ENCODE measurements at regions not wholly inside any gene's neighbourhood (a gene's known extent, or its start where the extent isn't known, plus 50 kb on each side); places are given as distances from the start of the nearest gene placed in this dataset.

DNA sequence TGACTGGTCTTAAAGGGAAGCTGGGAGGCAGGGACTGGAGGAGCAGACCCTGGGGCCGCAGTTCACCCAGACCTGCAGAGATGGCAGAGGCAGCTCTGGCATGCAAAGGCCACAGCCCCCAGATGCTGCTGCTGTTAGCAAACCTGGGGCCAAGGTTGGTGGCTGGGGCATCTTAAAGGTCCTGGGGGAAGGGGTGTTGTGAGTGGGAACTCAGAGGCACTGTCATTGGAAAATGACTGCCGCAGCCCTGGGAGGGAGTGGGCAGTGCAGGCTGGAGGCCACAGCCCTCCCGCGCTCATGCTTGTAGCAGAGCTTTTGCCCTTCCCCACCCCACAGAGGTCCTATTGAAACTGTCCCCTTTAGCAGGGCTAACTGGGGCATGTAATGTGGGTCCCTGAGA is 111.8 kb downstream of the CTTN start:
- no peaks in the 10 kb centered on the region for H4K20me1 ChIP-seq (ENCODE audit: insufficient read depth)
- no TSS peak for BruUV-seq (replicated peaks)
- no peaks in the 10 kb centered on the region for H3K9me2 ChIP-seq (ENCODE audit: insufficient read depth)
- H3K36me3 ChIP-seq (ENCODE audit: control insufficient read depth in 1 of 2, insufficient read depth in 2 of 2, low read length in 2 of 2), result no peaks in the 10 kb centered on the region
- H3K27me3 ChIP-seq (ENCODE audit: insufficient read depth, low read length), result no peaks in the 10 kb centered on the region
- ChIA-PET CTCF (no interaction called here), RAD21 (ENCODE audit: low non-redundant PET in 1 of 2, low total read pairs in 2 of 2, uncharacterized antibody in 2 of 2, unreplicated experiment in 2 of 2) (no interaction called here), POLR2A (no interaction called here)
- no peak overlapping the region for H3K27ac ChIP-seq (ENCODE audit: low read depth, low read length)
- no peaks in the 10 kb centered on the region; a peak in 1 of 4 replicates for H3K4me1 ChIP-seq (ENCODE audit: control insufficient read depth in 1 of 2, insufficient read depth in 2 of 2, low read length in 2 of 2)
- no peak overlapping the region for H3K4me3 ChIP-seq (replicated peaks in 1 of 2; ENCODE audit: low read depth in 1 of 2, low read length in 2 of 2)
- intact Hi-C loops (cut with micrococcal nuclease), result no loop called here
- H3K79me2 ChIP-seq (ENCODE audit: insufficient read depth, low read length), result no peaks in the 10 kb centered on the region
- TF ChIP-seq JUND (IDR thresholded peaks at IDR 0.05) (no peak), POLR2A (IDR thresholded peaks at IDR 0.05; ENCODE audit: borderline replicate concordance, extremely low read depth, insufficient read depth, insufficient read length) (no peak), ZNF274 (IDR thresholded peaks at IDR 0.05; ENCODE audit: low read depth, low read length) (no peak), EZH2 (IDR thresholded peaks at IDR 0.05) (no peak), EZH2phosphoT487 (IDR thresholded peaks at IDR 0.05; ENCODE audit: borderline replicate concordance) (no peak), POLR2AphosphoS5 (IDR thresholded peaks at IDR 0.05; ENCODE audit: low read depth, low read length) (no peak), TCF7L2 (IDR thresholded peaks at IDR 0.05; ENCODE audit: borderline replicate concordance, extremely low read depth, insufficient read depth, insufficient read length) (no peak)
- no peak for ATAC-seq
- H3K9me3 ChIP-seq (ENCODE audit: control insufficient read depth in 1 of 2, insufficient read depth in 1 of 2, low read depth in 1 of 2, low read length in 2 of 2), result peaks cover 10 to 14% of the 10 kb centered on the region in 2 experiments; a peak in 3 of 4 replicates
- no peak overlapping the region for H3K4me2 ChIP-seq (ENCODE audit: low read length)
- no peak overlapping the region for H3K9ac ChIP-seq (ENCODE audit: low read length)
- no peak for DNase-seq (ENCODE audit: low read depth, low spot score)
- H2AFZ ChIP-seq (ENCODE audit: low read depth, low read length, poor library complexity, severe bottlenecking), result no peak overlapping the region

- intact Hi-C loops (cut with micrococcal nuclease), result no loop called here
- Histone ChIP-seq H3K4me3 (replicated peaks in 1 of 2; ENCODE audit: low read depth in 1 of 2, low read length in 2 of 2) (no peak overlapping the region), H2AFZ (ENCODE audit: low read depth, low read length, poor library complexity, severe bottlenecking) (no peak overlapping the region), H3K36me3 (ENCODE audit: control insufficient read depth in 1 of 2, insufficient read depth in 2 of 2, low read length in 2 of 2) (no peaks in the 10 kb centered on the region), H3K4me1 (ENCODE audit: control insufficient read depth in 1 of 2, insufficient read depth in 2 of 2, low read length in 2 of 2) (no peaks in the 10 kb centered on the region; a peak in 1 of 4 replicates), H3K9me2 (ENCODE audit: insufficient read depth) (no peaks in the 10 kb centered on the region), H3K79me2 (ENCODE audit: insufficient read depth, low read length) (no peaks in the 10 kb centered on the region), H3K27me3 (ENCODE audit: insufficient read depth, low read length) (no peaks in the 10 kb centered on the region), H4K20me1 (ENCODE audit: insufficient read depth) (no peaks in the 10 kb centered on the region), H3K9ac (ENCODE audit: low read length) (no peak overlapping the region), H3K27ac (ENCODE audit: low read depth, low read length) (no peak overlapping the region), H3K9me3 (ENCODE audit: control insufficient read depth in 1 of 2, insufficient read depth in 1 of 2, low read depth in 1 of 2, low read length in 2 of 2) (peaks cover 10 to 14% of the 10 kb centered on the region in 2 experiments; a peak in 3 of 4 replicates), H3K4me2 (ENCODE audit: low read length) (no peak overlapping the region)
- TF ChIP-seq ZNF274 (IDR thresholded peaks at IDR 0.05; ENCODE audit: low read depth, low read length) (no peak), POLR2A (IDR thresholded peaks at IDR 0.05; ENCODE audit: borderline replicate concordance, extremely low read depth, insufficient read depth, insufficient read length) (no peak), ELF1 (IDR thresholded peaks at IDR 0.05; ENCODE audit: borderline replicate concordance, low read depth) (no peak), YY1 (IDR thresholded peaks at IDR 0.05; ENCODE audit: extremely low read depth, insufficient replicate concordance, low read depth, low read length) (no peak), EZH2phosphoT487 (IDR thresholded peaks at IDR 0.05; ENCODE audit: borderline replicate concordance) (no peak), EGR1 (IDR thresholded peaks at IDR 0.05; ENCODE audit: low read depth) (no peak), EZH2 (IDR thresholded peaks at IDR 0.05) (no peak), CEBPB (IDR thresholded peaks at IDR 0.05; ENCODE audit: low read depth) (no peak), TCF7L2 (IDR thresholded peaks at IDR 0.05; ENCODE audit: borderline replicate concordance, extremely low read depth, insufficient read depth, insufficient read length) (no peak)
- TF ChIP-seq, protein P1, sequence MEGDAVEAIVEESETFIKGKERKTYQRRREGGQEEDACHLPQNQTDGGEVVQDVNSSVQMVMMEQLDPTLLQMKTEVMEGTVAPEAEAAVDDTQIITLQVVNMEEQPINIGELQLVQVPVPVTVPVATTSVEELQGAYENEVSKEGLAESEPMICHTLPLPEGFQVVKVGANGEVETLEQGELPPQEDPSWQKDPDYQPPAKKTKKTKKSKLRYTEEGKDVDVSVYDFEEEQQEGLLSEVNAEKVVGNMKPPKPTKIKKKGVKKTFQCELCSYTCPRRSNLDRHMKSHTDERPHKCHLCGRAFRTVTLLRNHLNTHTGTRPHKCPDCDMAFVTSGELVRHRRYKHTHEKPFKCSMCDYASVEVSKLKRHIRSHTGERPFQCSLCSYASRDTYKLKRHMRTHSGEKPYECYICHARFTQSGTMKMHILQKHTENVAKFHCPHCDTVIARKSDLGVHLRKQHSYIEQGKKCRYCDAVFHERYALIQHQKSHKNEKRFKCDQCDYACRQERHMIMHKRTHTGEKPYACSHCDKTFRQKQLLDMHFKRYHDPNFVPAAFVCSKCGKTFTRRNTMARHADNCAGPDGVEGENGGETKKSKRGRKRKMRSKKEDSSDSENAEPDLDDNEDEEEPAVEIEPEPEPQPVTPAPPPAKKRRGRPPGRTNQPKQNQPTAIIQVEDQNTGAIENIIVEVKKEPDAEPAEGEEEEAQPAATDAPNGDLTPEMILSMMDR (IDR thresholded peaks at IDR 0.05 in 2 of 3, conservative IDR thresholded peaks at IDR 0.05 in 1 of 3; ENCODE audit: borderline replicate concordance in 1 of 3, insufficient read depth in 1 of 3, low read depth in 2 of 3, low read length in 2 of 3), result no peak
- TF ChIP-seq, protein P2, sequence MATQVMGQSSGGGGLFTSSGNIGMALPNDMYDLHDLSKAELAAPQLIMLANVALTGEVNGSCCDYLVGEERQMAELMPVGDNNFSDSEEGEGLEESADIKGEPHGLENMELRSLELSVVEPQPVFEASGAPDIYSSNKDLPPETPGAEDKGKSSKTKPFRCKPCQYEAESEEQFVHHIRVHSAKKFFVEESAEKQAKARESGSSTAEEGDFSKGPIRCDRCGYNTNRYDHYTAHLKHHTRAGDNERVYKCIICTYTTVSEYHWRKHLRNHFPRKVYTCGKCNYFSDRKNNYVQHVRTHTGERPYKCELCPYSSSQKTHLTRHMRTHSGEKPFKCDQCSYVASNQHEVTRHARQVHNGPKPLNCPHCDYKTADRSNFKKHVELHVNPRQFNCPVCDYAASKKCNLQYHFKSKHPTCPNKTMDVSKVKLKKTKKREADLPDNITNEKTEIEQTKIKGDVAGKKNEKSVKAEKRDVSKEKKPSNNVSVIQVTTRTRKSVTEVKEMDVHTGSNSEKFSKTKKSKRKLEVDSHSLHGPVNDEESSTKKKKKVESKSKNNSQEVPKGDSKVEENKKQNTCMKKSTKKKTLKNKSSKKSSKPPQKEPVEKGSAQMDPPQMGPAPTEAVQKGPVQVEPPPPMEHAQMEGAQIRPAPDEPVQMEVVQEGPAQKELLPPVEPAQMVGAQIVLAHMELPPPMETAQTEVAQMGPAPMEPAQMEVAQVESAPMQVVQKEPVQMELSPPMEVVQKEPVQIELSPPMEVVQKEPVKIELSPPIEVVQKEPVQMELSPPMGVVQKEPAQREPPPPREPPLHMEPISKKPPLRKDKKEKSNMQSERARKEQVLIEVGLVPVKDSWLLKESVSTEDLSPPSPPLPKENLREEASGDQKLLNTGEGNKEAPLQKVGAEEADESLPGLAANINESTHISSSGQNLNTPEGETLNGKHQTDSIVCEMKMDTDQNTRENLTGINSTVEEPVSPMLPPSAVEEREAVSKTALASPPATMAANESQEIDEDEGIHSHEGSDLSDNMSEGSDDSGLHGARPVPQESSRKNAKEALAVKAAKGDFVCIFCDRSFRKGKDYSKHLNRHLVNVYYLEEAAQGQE (IDR thresholded peaks at IDR 0.05; ENCODE audit: low read depth), result no peak
- ChIA-PET CTCF (no interaction called here), POLR2A (no interaction called here), RAD21 (ENCODE audit: low non-redundant PET in 1 of 2, low total read pairs in 2 of 2, uncharacterized antibody in 2 of 2, unreplicated experiment in 2 of 2) (no interaction called here)
- DNase-seq (ENCODE audit: low read depth, low spot score) (no peak), ATAC-seq (no peak)
- BruUV-seq (replicated peaks), result no TSS peak
Measured at GRCh38 chr11:70510571-70510970, 112.2 kb downstream of the CTTN start.
